Ovary (tissue), 3 donors: ENCODE measurements at regions not wholly inside any gene's neighbourhood (a gene's known extent, or its start where the extent isn't known, plus 50 kb on each side); places are given as distances from the start of the nearest gene placed in this dataset.

Source experiments
- EP300 ChIP-seq: sonication (generic); formaldehyde crosslinking; IDR thresholded peaks from one replicate; pipeline ENCODE4 v1.6.1; 2017; ENCODE audit warnings: antibody characterized with exemption
- POLR2A ChIP-seq: fragments of 450-650 bp; IDR thresholded peaks from one replicate; pipeline ENCODE4 v1.6.1; 2017; ENCODE audit warnings: antibody characterized with exemption, mild to moderate bottlenecking, moderate library complexity
- TF ChIP-seq, protein P1 (sequence below), 3 donors: fragments of 450-650 bp in 2 of 3; fragments of 200-600 bp in 1 of 3; IDR thresholded peaks; one replicate each; pipeline versions ENCODE4 v1.5.1 to v1.8.0; 2016 to 2022; ENCODE audit warnings: antibody characterized with exemption in 3 of 3, mild to moderate bottlenecking in 1 of 3
- donor health status: DM: no; HTN: no; CAD: no.

DNA sequence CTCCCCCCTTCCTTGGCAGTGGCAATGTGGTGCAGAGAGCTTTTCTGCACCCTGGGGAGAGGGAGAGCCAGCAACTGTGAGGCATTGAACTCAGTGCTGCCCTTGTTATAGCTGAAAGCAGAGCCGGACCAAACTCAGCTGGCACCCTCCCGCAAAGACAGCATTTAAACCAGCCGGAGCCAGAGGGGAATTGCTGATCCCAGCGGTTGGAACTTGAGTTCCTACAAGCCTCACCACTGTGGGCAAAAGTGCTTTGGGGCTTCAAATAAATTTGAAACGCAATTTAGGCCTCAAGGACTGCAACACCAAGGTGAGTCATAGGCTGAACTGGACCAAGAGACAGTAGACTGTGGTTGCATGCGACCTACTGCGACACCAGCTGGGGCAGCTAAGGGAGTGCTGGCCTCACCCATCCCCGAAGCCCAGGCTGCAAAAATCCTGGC lies 207.6 kb upstream of the CDKN2B start:
- TF ChIP-seq, protein P1, sequence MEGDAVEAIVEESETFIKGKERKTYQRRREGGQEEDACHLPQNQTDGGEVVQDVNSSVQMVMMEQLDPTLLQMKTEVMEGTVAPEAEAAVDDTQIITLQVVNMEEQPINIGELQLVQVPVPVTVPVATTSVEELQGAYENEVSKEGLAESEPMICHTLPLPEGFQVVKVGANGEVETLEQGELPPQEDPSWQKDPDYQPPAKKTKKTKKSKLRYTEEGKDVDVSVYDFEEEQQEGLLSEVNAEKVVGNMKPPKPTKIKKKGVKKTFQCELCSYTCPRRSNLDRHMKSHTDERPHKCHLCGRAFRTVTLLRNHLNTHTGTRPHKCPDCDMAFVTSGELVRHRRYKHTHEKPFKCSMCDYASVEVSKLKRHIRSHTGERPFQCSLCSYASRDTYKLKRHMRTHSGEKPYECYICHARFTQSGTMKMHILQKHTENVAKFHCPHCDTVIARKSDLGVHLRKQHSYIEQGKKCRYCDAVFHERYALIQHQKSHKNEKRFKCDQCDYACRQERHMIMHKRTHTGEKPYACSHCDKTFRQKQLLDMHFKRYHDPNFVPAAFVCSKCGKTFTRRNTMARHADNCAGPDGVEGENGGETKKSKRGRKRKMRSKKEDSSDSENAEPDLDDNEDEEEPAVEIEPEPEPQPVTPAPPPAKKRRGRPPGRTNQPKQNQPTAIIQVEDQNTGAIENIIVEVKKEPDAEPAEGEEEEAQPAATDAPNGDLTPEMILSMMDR (IDR thresholded peaks at IDR 0.05), result no peak
- TF ChIP-seq POLR2A (no peak), EP300 (no peak)
